Fibroblast of lung (primary cell): ENCODE measurements at regions not wholly inside any gene's neighbourhood (a gene's known extent, or its start where the extent isn't known, plus 50 kb on each side); places are given as distances from the start of the nearest gene placed in this dataset.

ENCODE experiments used
- EZH2 ChIP-seq: IDR thresholded peaks from 2 replicates; pipeline ENCODE4 v1.5.1; 2012; ENCODE audit warnings: low read length, control low read depth, mild to moderate bottlenecking; ENCODE audit errors: missing control alignments
- TF ChIP-seq, protein P1 (sequence below), 2 donors: IDR thresholded peaks in 1 of 2; conservative IDR thresholded peaks in 1 of 2; 1 replicate in 1 of 2; 2 replicates in 1 of 2; pipeline ENCODE4 v1.5.1; 2011 to 2012; ENCODE audit warnings: low read length in 2 of 2, control low read depth in 1 of 2, inconsistent platforms in 1 of 2, low read depth in 1 of 2, mild to moderate bottlenecking in 1 of 2

DNA sequence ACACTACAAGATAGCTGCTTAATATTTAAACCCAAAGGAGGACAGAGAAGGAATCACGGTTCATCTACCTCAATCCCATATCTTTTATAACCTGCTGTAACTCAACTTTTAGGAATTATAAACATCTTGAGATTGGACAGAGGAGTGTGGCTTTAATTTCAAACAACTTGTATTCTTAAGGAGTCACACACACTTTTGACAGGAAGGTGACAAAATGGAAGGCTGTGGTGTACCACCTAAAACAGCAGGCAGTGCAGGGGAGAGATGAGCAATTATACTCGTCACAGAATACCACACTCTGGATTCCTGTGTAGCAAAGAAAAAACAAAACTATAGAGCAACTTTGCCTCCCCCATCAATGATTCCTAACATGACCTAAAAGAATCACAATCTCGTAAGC lies 194.8 kb downstream of the ZEB2 start:
- TF ChIP-seq, protein P1, sequence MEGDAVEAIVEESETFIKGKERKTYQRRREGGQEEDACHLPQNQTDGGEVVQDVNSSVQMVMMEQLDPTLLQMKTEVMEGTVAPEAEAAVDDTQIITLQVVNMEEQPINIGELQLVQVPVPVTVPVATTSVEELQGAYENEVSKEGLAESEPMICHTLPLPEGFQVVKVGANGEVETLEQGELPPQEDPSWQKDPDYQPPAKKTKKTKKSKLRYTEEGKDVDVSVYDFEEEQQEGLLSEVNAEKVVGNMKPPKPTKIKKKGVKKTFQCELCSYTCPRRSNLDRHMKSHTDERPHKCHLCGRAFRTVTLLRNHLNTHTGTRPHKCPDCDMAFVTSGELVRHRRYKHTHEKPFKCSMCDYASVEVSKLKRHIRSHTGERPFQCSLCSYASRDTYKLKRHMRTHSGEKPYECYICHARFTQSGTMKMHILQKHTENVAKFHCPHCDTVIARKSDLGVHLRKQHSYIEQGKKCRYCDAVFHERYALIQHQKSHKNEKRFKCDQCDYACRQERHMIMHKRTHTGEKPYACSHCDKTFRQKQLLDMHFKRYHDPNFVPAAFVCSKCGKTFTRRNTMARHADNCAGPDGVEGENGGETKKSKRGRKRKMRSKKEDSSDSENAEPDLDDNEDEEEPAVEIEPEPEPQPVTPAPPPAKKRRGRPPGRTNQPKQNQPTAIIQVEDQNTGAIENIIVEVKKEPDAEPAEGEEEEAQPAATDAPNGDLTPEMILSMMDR (conservative IDR thresholded peaks at IDR 0.05 in 1 of 2, IDR thresholded peaks at IDR 0.05 in 1 of 2; ENCODE audit: low read depth in 1 of 2, low read length in 2 of 2): no peak
- no peak for TF ChIP-seq EZH2
